GM12878 (cell line): ENCODE measurements at regions not wholly inside any gene's neighbourhood (a gene's known extent, or its start where the extent isn't known, plus 50 kb on each side); places are given as distances from the start of the nearest gene placed in this dataset.

Source experiments
- ATAC-seq: fragments of 200-7000 bp; cut with Tn5 transposase; 3 replicates; pipeline ENCODE4 v1.9.1; 2020; ENCODE audit warnings: mild to moderate bottlenecking, moderate library complexity
- BruUV-seq: library from RNA; stranded (reverse); fragments of 400-500 nt; replicated peaks from 2 replicates; lab custom pipeline; 2021; lab: Mats Ljungman, UMichigan
- CTCF ChIA-PET: fragments of 300-600 bp; sonication (Branson Sonifier 250); formaldehyde crosslinking; extraction: SDS; loops from one replicate; lab custom pipeline; 2021; ENCODE audit warnings: inconsistent platforms; lab: Yijun Ruan, JAX
- POLR2A ChIA-PET: fragments of 350-600 bp; formaldehyde crosslinking; extraction: SDS; loops from one replicate; lab custom pipeline; 2021; ENCODE audit warnings: inconsistent platforms; lab: Charles Lee
- RAD21 ChIA-PET: fragments of 300-600 bp; sonication (Branson Sonifier 250); formaldehyde crosslinking; loops from one replicate; lab custom pipeline; 2023; ENCODE audit warnings: antibody characterized with exemption; ENCODE audit not compliant: unreplicated experiment; lab: Charles Lee
- SMC1A ChIA-PET: fragments of 300-600 bp; sonication (Branson Sonifier 250); formaldehyde crosslinking; loops from one replicate; lab custom pipeline; 2023; ENCODE audit not compliant: unreplicated experiment, uncharacterized antibody; lab: Charles Lee
- DNase-seq: peaks from one replicate; pipeline ENCODE4 v3.0.0-alpha.2; 2011; ENCODE audit warnings: low read depth, low spot score
- FAIRE-seq: peaks from 3 replicates; lab custom pipeline; 2011; peaks lifted over from hg19 to GRCh38; lab: Jason Lieb, UNC
- H2AFZ ChIP-seq: 2 replicates; pipeline ENCODE4 v1.6.0; 2011; ENCODE audit warnings: low read depth, low read length, control low read depth; ENCODE audit not compliant: control insufficient read depth
- H3K27ac ChIP-seq: 2 replicates; pipeline ENCODE4 v1.5.1; 2011; ENCODE audit warnings: control low read depth; ENCODE audit not compliant: control insufficient read depth, insufficient read depth
- H3K27me3 ChIP-seq, 2 experiments: replicated peaks in 1 of 2; 2 replicates each; pipeline versions ENCODE4 v1.6.0 to v1.6.1; 2011; ENCODE audit warnings: low read length in 1 of 2; ENCODE audit not compliant: control insufficient read depth in 2 of 2, insufficient read depth in 2 of 2
- H3K36me3 ChIP-seq, 2 experiments: 2 replicates each; pipeline ENCODE4 v1.5.1; 2011; ENCODE audit warnings: low read length in 1 of 2; ENCODE audit not compliant: control insufficient read depth in 2 of 2, insufficient read depth in 2 of 2
- H3K4me1 ChIP-seq: 2 replicates; pipeline ENCODE4 v1.6.1; 2011; ENCODE audit warnings: mild to moderate bottlenecking, low read length, moderate library complexity, mixed read lengths; ENCODE audit not compliant: control insufficient read depth, insufficient read depth
- H3K4me2 ChIP-seq: 2 replicates; pipeline ENCODE4 v1.6.0; 2011; ENCODE audit warnings: control low read depth; ENCODE audit not compliant: control insufficient read depth, insufficient read depth
- H3K4me3 ChIP-seq: fragments of 200-600 bp; sonication (generic); 2 replicates; pipeline ENCODE4 v1.5.1; 2016
- H3K79me2 ChIP-seq: 2 replicates; pipeline ENCODE4 v1.6.0; 2011; ENCODE audit warnings: low read length; ENCODE audit not compliant: control insufficient read depth, insufficient read depth
- H3K9ac ChIP-seq: 2 replicates; pipeline ENCODE4 v1.8.0; 2011; ENCODE audit warnings: low read length, control low read depth, mixed read lengths; ENCODE audit not compliant: control insufficient read depth, insufficient read depth
- H3K9me3 ChIP-seq: replicated peaks from 3 replicates; pipeline ENCODE4 v1.5.1; 2011; ENCODE audit warnings: mild to moderate bottlenecking, low read length; ENCODE audit not compliant: control insufficient read depth, insufficient read depth
- H4K20me1 ChIP-seq: 2 replicates; pipeline ENCODE4 v1.6.0; 2011; ENCODE audit not compliant: control insufficient read depth, insufficient read depth
- BACH1 ChIP-seq: fragments of 450-650 bp; IDR thresholded peaks from 2 replicates; pipeline ENCODE4 v1.6.1; 2017; ENCODE audit warnings: mild to moderate bottlenecking, borderline replicate concordance
- BMI1 ChIP-seq: fragments of 450-650 bp; IDR thresholded peaks from 2 replicates; pipeline ENCODE4 v1.6.1; 2016; ENCODE audit warnings: mild to moderate bottlenecking, moderate library complexity, borderline replicate concordance
- HDAC2 ChIP-seq: fragments of 200-600 bp; sonication (generic); IDR thresholded peaks from 2 replicates; pipeline ENCODE4 v1.6.1; 2017
- SMAD5 ChIP-seq: IDR thresholded peaks from 2 replicates; pipeline ENCODE4 v1.6.1; 2016; ENCODE audit warnings: antibody characterized with exemption, low read depth
- ZNF687 ChIP-seq: fragments of 450-650 bp; IDR thresholded peaks from 2 replicates; pipeline ENCODE4 v1.6.1; 2017; ENCODE audit warnings: mild to moderate bottlenecking, moderate library complexity
- WGBS: methylation state at CpG from one replicate; pipeline ENCODE4 v1.1.6; 2016; ENCODE audit warnings: low lambda C conversion rate; ENCODE audit not compliant: insufficient replicate concordance, insufficient coverage; ENCODE audit errors: missing lambda C conversion rate; 5-methylcytosine and 5-hydroxymethylcytosine counted together
- in situ Hi-C: fragments of 300-500 bp; cut with MboI; formaldehyde crosslinking; loops from 9 replicates; pipeline ENCODE4 v1.14.3; 2018; ENCODE audit warnings: mixed read lengths
- intact Hi-C: fragments of 100-400 bp; cut with micrococcal nuclease; formaldehyde crosslinking; loops from one replicate; pipeline ENCODE4 v1.14.2; 2022; ENCODE audit not compliant: unreplicated experiment
- TF ChIP-seq, protein P1 (sequence below): fragments of 450-650 bp; IDR thresholded peaks from 2 replicates; pipeline ENCODE4 v1.6.1; 2017; ENCODE audit warnings: mild to moderate bottlenecking, moderate library complexity
- TF ChIP-seq, protein P2 (sequence below): fragments of 450-650 bp; formaldehyde crosslinking; IDR thresholded peaks from 2 replicates; pipeline ENCODE4 v1.4.0; 2022; ENCODE audit warnings: mild to moderate bottlenecking, moderate library complexity
- TF ChIP-seq, protein P3 (sequence below): IDR thresholded peaks from 2 replicates; pipeline ENCODE4 v1.6.1; 2012; ENCODE audit warnings: low read depth, low read length, improper control_type of control experiment
- TF ChIP-seq, protein P4 (sequence below): fragments of 450-650 bp; IDR thresholded peaks from 2 replicates; pipeline ENCODE4 v1.6.1; 2016; ENCODE audit warnings: mild to moderate bottlenecking

DNA sequence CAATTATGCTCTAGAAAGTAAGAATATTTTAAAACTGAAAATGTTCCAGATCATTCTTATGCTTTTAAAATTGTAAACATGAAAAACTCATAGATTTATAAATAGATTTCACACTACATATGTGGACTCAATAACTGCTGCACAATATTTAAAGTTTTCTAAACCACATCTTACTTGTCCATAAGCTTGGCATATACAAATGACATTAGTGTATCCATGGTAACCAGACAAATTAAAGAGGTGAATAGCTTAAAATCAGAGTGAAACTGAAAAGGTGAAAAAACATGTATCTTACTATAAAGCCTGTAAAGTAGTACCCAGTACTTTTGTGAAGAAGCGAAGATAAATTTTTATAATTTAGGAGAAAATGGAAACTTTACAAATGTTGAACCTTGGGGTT lies 151.2 kb upstream of the MYO16 start:
- Histone ChIP-seq H3K4me3 (no peak overlapping the region), H3K79me2 (no peaks in the 10 kb centered on the region), H3K27me3 (no peaks in the 10 kb centered on the region), H3K36me3 (no peaks in the 10 kb centered on the region), H3K9ac (no peak overlapping the region), H4K20me1 (no peaks in the 10 kb centered on the region), H3K4me2 (no peak overlapping the region), H3K27ac (no peak overlapping the region), H2AFZ (no peak overlapping the region), H3K4me1 (no peaks in the 10 kb centered on the region), H3K9me3 (no peaks in the 10 kb centered on the region; the same call in 2 of the 3 replicates)
- BruUV-seq = no TSS peak
- CTCF ChIA-PET = no interaction called here
- POLR2A ChIA-PET = no interaction called here
- SMC1A ChIA-PET = interaction anchor here (0.9 to 1.5 kb wide), 2 partner anchors 10 to 15 kb away, joined by 3 read pairs; no protein-coding TSS in a partner anchor
- no peak for DNase-seq
- in situ Hi-C loops (no loop called here), intact Hi-C loops (no loop called here)
- FAIRE-seq = no peak
- 0% methylated on average over 1 of the region's 1 CpG for WGBS
- ATAC-seq = peak; percentile 58
- RAD21 ChIA-PET = no interaction called here
- TF ChIP-seq, protein P1, sequence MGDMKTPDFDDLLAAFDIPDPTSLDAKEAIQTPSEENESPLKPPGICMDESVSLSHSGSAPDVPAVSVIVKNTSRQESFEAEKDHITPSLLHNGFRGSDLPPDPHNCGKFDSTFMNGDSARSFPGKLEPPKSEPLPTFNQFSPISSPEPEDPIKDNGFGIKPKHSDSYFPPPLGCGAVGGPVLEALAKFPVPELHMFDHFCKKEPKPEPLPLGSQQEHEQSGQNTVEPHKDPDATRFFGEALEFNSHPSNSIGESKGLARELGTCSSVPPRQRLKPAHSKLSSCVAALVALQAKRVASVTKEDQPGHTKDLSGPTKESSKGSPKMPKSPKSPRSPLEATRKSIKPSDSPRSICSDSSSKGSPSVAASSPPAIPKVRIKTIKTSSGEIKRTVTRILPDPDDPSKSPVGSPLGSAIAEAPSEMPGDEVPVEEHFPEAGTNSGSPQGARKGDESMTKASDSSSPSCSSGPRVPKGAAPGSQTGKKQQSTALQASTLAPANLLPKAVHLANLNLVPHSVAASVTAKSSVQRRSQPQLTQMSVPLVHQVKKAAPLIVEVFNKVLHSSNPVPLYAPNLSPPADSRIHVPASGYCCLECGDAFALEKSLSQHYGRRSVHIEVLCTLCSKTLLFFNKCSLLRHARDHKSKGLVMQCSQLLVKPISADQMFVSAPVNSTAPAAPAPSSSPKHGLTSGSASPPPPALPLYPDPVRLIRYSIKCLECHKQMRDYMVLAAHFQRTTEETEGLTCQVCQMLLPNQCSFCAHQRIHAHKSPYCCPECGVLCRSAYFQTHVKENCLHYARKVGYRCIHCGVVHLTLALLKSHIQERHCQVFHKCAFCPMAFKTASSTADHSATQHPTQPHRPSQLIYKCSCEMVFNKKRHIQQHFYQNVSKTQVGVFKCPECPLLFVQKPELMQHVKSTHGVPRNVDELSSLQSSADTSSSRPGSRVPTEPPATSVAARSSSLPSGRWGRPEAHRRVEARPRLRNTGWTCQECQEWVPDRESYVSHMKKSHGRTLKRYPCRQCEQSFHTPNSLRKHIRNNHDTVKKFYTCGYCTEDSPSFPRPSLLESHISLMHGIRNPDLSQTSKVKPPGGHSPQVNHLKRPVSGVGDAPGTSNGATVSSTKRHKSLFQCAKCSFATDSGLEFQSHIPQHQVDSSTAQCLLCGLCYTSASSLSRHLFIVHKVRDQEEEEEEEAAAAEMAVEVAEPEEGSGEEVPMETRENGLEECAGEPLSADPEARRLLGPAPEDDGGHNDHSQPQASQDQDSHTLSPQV = no peak
- TF ChIP-seq, protein P2, sequence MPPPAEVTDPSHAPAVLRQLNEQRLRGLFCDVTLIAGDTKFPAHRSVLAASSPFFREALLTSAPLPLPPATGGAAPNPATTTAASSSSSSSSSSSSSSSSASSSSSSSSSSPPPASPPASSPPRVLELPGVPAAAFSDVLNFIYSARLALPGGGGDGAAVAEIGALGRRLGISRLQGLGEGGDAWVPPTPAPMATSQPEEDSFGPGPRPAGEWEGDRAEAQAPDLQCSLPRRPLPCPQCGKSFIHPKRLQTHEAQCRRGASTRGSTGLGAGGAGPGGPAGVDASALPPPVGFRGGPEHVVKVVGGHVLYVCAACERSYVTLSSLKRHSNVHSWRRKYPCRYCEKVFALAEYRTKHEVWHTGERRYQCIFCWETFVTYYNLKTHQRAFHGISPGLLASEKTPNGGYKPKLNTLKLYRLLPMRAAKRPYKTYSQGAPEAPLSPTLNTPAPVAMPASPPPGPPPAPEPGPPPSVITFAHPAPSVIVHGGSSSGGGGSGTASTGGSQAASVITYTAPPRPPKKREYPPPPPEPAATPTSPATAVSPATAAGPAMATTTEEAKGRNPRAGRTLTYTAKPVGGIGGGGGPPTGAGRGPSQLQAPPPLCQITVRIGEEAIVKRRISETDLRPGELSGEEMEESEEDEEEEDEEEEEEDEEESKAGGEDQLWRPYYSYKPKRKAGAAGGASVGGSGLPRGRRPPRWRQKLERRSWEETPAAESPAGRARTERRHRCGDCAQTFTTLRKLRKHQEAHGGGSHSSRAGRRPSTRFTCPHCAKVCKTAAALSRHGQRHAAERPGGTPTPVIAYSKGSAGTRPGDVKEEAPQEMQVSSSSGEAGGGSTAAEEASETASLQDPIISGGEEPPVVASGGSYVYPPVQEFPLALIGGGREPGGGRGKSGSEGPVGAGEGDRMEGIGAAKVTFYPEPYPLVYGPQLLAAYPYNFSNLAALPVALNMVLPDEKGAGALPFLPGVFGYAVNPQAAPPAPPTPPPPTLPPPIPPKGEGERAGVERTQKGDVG (CRISPR knock-in tag) = no peak
- TF ChIP-seq, protein P3, sequence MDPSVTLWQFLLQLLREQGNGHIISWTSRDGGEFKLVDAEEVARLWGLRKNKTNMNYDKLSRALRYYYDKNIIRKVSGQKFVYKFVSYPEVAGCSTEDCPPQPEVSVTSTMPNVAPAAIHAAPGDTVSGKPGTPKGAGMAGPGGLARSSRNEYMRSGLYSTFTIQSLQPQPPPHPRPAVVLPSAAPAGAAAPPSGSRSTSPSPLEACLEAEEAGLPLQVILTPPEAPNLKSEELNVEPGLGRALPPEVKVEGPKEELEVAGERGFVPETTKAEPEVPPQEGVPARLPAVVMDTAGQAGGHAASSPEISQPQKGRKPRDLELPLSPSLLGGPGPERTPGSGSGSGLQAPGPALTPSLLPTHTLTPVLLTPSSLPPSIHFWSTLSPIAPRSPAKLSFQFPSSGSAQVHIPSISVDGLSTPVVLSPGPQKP = no peak
- TF ChIP-seq SMAD5 = no peak
- no peak for TF ChIP-seq HDAC2
- TF ChIP-seq BMI1 = peak; percentile 86
- TF ChIP-seq BACH1 = no peak
- TF ChIP-seq, protein P4, sequence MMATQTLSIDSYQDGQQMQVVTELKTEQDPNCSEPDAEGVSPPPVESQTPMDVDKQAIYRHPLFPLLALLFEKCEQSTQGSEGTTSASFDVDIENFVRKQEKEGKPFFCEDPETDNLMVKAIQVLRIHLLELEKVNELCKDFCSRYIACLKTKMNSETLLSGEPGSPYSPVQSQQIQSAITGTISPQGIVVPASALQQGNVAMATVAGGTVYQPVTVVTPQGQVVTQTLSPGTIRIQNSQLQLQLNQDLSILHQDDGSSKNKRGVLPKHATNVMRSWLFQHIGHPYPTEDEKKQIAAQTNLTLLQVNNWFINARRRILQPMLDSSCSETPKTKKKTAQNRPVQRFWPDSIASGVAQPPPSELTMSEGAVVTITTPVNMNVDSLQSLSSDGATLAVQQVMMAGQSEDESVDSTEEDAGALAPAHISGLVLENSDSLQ = 0 out of 2 replicates have a peak, but pooled peaks have one; percentile 13
- no peak for TF ChIP-seq ZNF687
